GM12878 (cell line): ENCODE measurements at regions not wholly inside any gene's neighbourhood (a gene's known extent, or its start where the extent isn't known, plus 50 kb on each side); places are given as distances from the start of the nearest gene placed in this dataset.

Source experiments
- ATAC-seq: fragments of 200-7000 bp; cut with Tn5 transposase; 3 replicates; pipeline ENCODE4 v1.9.1; 2020; ENCODE audit warnings: mild to moderate bottlenecking, moderate library complexity
- BruUV-seq: library from RNA; stranded (reverse); fragments of 400-500 nt; replicated peaks from 2 replicates; lab custom pipeline; 2021; lab: Mats Ljungman, UMichigan
- CTCF ChIA-PET: fragments of 300-600 bp; sonication (Branson Sonifier 250); formaldehyde crosslinking; extraction: SDS; loops from one replicate; lab custom pipeline; 2021; ENCODE audit warnings: inconsistent platforms; lab: Yijun Ruan, JAX
- POLR2A ChIA-PET: fragments of 350-600 bp; formaldehyde crosslinking; extraction: SDS; loops from one replicate; lab custom pipeline; 2021; ENCODE audit warnings: inconsistent platforms; lab: Charles Lee
- RAD21 ChIA-PET: fragments of 300-600 bp; sonication (Branson Sonifier 250); formaldehyde crosslinking; loops from one replicate; lab custom pipeline; 2023; ENCODE audit warnings: antibody characterized with exemption; ENCODE audit not compliant: unreplicated experiment; lab: Charles Lee
- SMC1A ChIA-PET: fragments of 300-600 bp; sonication (Branson Sonifier 250); formaldehyde crosslinking; loops from one replicate; lab custom pipeline; 2023; ENCODE audit not compliant: unreplicated experiment, uncharacterized antibody; lab: Charles Lee
- DNase-seq: peaks from one replicate; pipeline ENCODE4 v3.0.0-alpha.2; 2011; ENCODE audit warnings: low read depth, low spot score
- FAIRE-seq: peaks from 3 replicates; lab custom pipeline; 2011; peaks lifted over from hg19 to GRCh38; lab: Jason Lieb, UNC
- H2AFZ ChIP-seq: 2 replicates; pipeline ENCODE4 v1.6.0; 2011; ENCODE audit warnings: low read depth, low read length, control low read depth; ENCODE audit not compliant: control insufficient read depth
- H3K27ac ChIP-seq: 2 replicates; pipeline ENCODE4 v1.5.1; 2011; ENCODE audit warnings: control low read depth; ENCODE audit not compliant: control insufficient read depth, insufficient read depth
- H3K27me3 ChIP-seq, 2 experiments: replicated peaks in 1 of 2; 2 replicates each; pipeline versions ENCODE4 v1.6.0 to v1.6.1; 2011; ENCODE audit warnings: low read length in 1 of 2; ENCODE audit not compliant: control insufficient read depth in 2 of 2, insufficient read depth in 2 of 2
- H3K36me3 ChIP-seq, 2 experiments: 2 replicates each; pipeline ENCODE4 v1.5.1; 2011; ENCODE audit warnings: low read length in 1 of 2; ENCODE audit not compliant: control insufficient read depth in 2 of 2, insufficient read depth in 2 of 2
- H3K4me1 ChIP-seq: 2 replicates; pipeline ENCODE4 v1.6.1; 2011; ENCODE audit warnings: mild to moderate bottlenecking, low read length, moderate library complexity, mixed read lengths; ENCODE audit not compliant: control insufficient read depth, insufficient read depth
- H3K4me2 ChIP-seq: 2 replicates; pipeline ENCODE4 v1.6.0; 2011; ENCODE audit warnings: control low read depth; ENCODE audit not compliant: control insufficient read depth, insufficient read depth
- H3K4me3 ChIP-seq: fragments of 200-600 bp; sonication (generic); 2 replicates; pipeline ENCODE4 v1.5.1; 2016
- H3K79me2 ChIP-seq: 2 replicates; pipeline ENCODE4 v1.6.0; 2011; ENCODE audit warnings: low read length; ENCODE audit not compliant: control insufficient read depth, insufficient read depth
- H3K9ac ChIP-seq: 2 replicates; pipeline ENCODE4 v1.8.0; 2011; ENCODE audit warnings: low read length, control low read depth, mixed read lengths; ENCODE audit not compliant: control insufficient read depth, insufficient read depth
- H3K9me3 ChIP-seq: replicated peaks from 3 replicates; pipeline ENCODE4 v1.5.1; 2011; ENCODE audit warnings: mild to moderate bottlenecking, low read length; ENCODE audit not compliant: control insufficient read depth, insufficient read depth
- H4K20me1 ChIP-seq: 2 replicates; pipeline ENCODE4 v1.6.0; 2011; ENCODE audit not compliant: control insufficient read depth, insufficient read depth
- BACH1 ChIP-seq: fragments of 450-650 bp; IDR thresholded peaks from 2 replicates; pipeline ENCODE4 v1.6.1; 2017; ENCODE audit warnings: mild to moderate bottlenecking, borderline replicate concordance
- DPF2 ChIP-seq: fragments of 450-650 bp; IDR thresholded peaks from 2 replicates; pipeline ENCODE4 v1.6.1; 2017; ENCODE audit warnings: mild to moderate bottlenecking
- EGR1 ChIP-seq, 2 experiments: IDR thresholded peaks; 1 replicate in 1 of 2; 2 replicates in 1 of 2; pipeline ENCODE4 v1.6.1; 2011 to 2012; ENCODE audit warnings: low read depth in 2 of 2, low read length in 2 of 2, borderline replicate concordance in 1 of 2, mild to moderate bottlenecking in 1 of 2, moderate library complexity in 1 of 2
- EP300 ChIP-seq, 2 experiments: fragments of 150-350 bp in 1 of 2; IDR thresholded peaks; 2 replicates each; pipeline ENCODE4 v1.6.1; 2011 to 2012; ENCODE audit warnings: low read depth in 2 of 2, low read length in 2 of 2, borderline replicate concordance in 1 of 2, improper control_type of control experiment in 1 of 2, inconsistent platforms in 1 of 2; ENCODE audit not compliant: control insufficient read depth in 1 of 2
- EZH2 ChIP-seq: IDR thresholded peaks from 2 replicates; pipeline ENCODE4 v1.6.1; 2012; ENCODE audit warnings: low read depth, mild to moderate bottlenecking, control low read depth, inconsistent platforms, low read length, borderline replicate concordance; ENCODE audit not compliant: control insufficient read depth
- FOS ChIP-seq: IDR thresholded peaks from 3 replicates; pipeline ENCODE4 v1.6.1; 2011; ENCODE audit warnings: borderline replicate concordance; ENCODE audit not compliant: insufficient read length; ENCODE audit errors: extremely low read depth
- GABPA ChIP-seq: IDR thresholded peaks from 2 replicates; pipeline ENCODE4 v1.6.1; 2014; ENCODE audit warnings: antibody characterized with exemption, low read depth, mild to moderate bottlenecking, inconsistent platforms
- MTA3 ChIP-seq: IDR thresholded peaks from 2 replicates; pipeline ENCODE4 v1.6.1; 2012; ENCODE audit warnings: low read length, inconsistent platforms, borderline replicate concordance
- NR2F1 ChIP-seq: fragments of 450-650 bp; conservative IDR thresholded peaks from 2 replicates; pipeline ENCODE4 v1.6.1; 2017; ENCODE audit warnings: mild to moderate bottlenecking
- NRF1 ChIP-seq: conservative IDR thresholded peaks from 2 replicates; pipeline ENCODE4 v1.6.1; 2011; ENCODE audit warnings: mild to moderate bottlenecking, low read depth, low read length, improper control_type of control experiment
- PML ChIP-seq: IDR thresholded peaks from 2 replicates; pipeline ENCODE4 v1.6.1; 2012; ENCODE audit warnings: low read length, inconsistent platforms
- RB1 ChIP-seq: fragments of 450-650 bp; formaldehyde crosslinking; IDR thresholded peaks from 2 replicates; pipeline ENCODE4 v1.6.1; 2017; ENCODE audit warnings: mild to moderate bottlenecking, borderline replicate concordance
- SIX5 ChIP-seq: IDR thresholded peaks from 2 replicates; pipeline ENCODE4 v1.6.1; 2011; ENCODE audit warnings: mild to moderate bottlenecking, low read depth, low read length, moderate library complexity; ENCODE audit not compliant: severe bottlenecking
- SUZ12 ChIP-seq: fragments of 200-600 bp; sonication (generic); IDR thresholded peaks from one replicate; pipeline ENCODE4 v1.6.1; 2018; ENCODE audit warnings: antibody characterized with exemption, mild to moderate bottlenecking; ENCODE audit not compliant: unreplicated experiment
- TAF1 ChIP-seq: IDR thresholded peaks from 2 replicates; pipeline ENCODE4 v1.6.1; 2011; ENCODE audit warnings: mild to moderate bottlenecking, low read depth, low read length, borderline replicate concordance
- ZNF622 ChIP-seq: fragments of 450-650 bp; IDR thresholded peaks from 2 replicates; pipeline ENCODE4 v1.6.1; 2017; ENCODE audit warnings: mild to moderate bottlenecking, inconsistent platforms
- WGBS: methylation state at CpG from one replicate; pipeline ENCODE4 v1.1.6; 2016; ENCODE audit warnings: low lambda C conversion rate; ENCODE audit not compliant: insufficient replicate concordance, insufficient coverage; ENCODE audit errors: missing lambda C conversion rate; 5-methylcytosine and 5-hydroxymethylcytosine counted together
- in situ Hi-C: fragments of 300-500 bp; cut with MboI; formaldehyde crosslinking; loops from 9 replicates; pipeline ENCODE4 v1.14.3; 2018; ENCODE audit warnings: mixed read lengths
- intact Hi-C: fragments of 100-400 bp; cut with micrococcal nuclease; formaldehyde crosslinking; loops from one replicate; pipeline ENCODE4 v1.14.2; 2022; ENCODE audit not compliant: unreplicated experiment
- TF ChIP-seq, protein P1 (sequence below): fragments of 450-650 bp; IDR thresholded peaks from 2 replicates; pipeline ENCODE4 v1.6.1; 2017; ENCODE audit warnings: low read depth, mild to moderate bottlenecking, moderate library complexity
- TF ChIP-seq, protein P2 (sequence below): IDR thresholded peaks from 2 replicates; pipeline ENCODE4 v1.6.1; 2011; ENCODE audit warnings: low read depth, mild to moderate bottlenecking, low read length, moderate library complexity, borderline replicate concordance; ENCODE audit errors: extremely low read depth
- TF ChIP-seq, protein P3 (sequence below): IDR thresholded peaks from 2 replicates; pipeline ENCODE4 v1.6.1; 2012; ENCODE audit warnings: low read length, inconsistent platforms

DNA sequence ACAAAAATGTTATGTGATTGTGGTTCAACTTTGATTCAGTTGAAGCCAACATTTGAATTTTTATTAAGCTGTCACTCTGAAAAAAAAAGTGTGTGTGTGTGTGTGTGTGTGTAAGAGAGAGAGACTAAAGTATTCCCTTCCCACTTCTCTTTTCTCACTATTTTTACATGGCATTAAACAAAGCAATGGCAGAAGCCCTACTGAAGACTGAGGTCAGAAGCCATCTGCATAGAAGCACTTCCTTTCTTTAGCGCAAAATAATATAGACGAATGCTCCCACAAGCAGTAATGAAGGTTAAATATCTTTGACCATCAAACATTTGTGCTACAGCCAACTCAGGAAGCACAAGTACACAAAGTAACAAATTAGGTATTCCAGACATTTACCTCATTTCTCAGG, 540.5 kb downstream of the KCTD16 start:
- H3K27me3 ChIP-seq, result no peaks in the 10 kb centered on the region

DNA sequence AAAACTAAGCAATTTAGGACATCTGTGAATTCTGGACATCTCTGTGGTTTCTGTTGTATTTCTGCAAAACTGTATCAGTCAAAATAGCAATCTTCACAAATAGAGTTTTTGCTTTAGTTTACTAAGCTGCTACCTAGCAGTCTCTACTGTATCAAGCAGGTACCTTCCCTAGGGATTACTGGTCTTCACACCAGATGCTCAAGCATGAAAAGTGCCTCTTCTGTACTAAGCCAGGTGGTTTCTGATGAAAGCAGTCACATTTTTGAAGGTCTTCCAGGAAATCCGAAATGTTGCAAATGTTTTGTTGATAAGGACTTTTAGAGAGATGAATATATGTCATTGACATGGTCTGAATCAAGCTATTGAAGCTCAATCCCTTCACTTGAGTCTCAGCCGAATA, 540.0 kb downstream of the KCTD16 start:
- Histone ChIP-seq H3K9ac (no peak overlapping the region), H3K4me2 (no peak overlapping the region), H3K4me1 (no peaks in the 10 kb centered on the region), H3K4me3 (no peak overlapping the region), H3K79me2 (no peaks in the 10 kb centered on the region), H4K20me1 (no peaks in the 10 kb centered on the region), H3K9me3 (no peaks in the 10 kb centered on the region), H3K27ac (no peak overlapping the region), H2AFZ (no peak overlapping the region), H3K36me3 (no peaks in the 10 kb centered on the region), H3K27me3 (no peaks in the 10 kb centered on the region)
- SMC1A ChIA-PET, result interaction anchor here (0.6 to 1.2 kb wide), 2 partner anchors 20 to 815 kb away, joined by 3 read pairs; no protein-coding TSS in a partner anchor
- intact Hi-C loops, result no loop called here
- BruUV-seq, result no TSS peak
- RAD21 ChIA-PET, result no interaction called here
- in situ Hi-C loops, result no loop called here
- WGBS, result 0% methylated on average over 2 of the region's 2 CpGs
- FAIRE-seq (no peak), DNase-seq (no peak), ATAC-seq (no peak)
- CTCF ChIA-PET, result no interaction called here
- POLR2A ChIA-PET, result no interaction called here
- TF ChIP-seq, protein P1, sequence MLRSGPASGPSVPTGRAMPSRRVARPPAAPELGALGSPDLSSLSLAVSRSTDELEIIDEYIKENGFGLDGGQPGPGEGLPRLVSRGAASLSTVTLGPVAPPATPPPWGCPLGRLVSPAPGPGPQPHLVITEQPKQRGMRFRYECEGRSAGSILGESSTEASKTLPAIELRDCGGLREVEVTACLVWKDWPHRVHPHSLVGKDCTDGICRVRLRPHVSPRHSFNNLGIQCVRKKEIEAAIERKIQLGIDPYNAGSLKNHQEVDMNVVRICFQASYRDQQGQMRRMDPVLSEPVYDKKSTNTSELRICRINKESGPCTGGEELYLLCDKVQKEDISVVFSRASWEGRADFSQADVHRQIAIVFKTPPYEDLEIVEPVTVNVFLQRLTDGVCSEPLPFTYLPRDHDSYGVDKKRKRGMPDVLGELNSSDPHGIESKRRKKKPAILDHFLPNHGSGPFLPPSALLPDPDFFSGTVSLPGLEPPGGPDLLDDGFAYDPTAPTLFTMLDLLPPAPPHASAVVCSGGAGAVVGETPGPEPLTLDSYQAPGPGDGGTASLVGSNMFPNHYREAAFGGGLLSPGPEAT, result no peak
- TF ChIP-seq EP300 (IDR thresholded peaks at IDR 0.05; ENCODE audit: borderline replicate concordance in 1 of 2, control insufficient read depth in 1 of 2, low read depth in 2 of 2, low read length in 2 of 2), result no peak
- no peak for TF ChIP-seq ZNF622
- TF ChIP-seq, protein P2, sequence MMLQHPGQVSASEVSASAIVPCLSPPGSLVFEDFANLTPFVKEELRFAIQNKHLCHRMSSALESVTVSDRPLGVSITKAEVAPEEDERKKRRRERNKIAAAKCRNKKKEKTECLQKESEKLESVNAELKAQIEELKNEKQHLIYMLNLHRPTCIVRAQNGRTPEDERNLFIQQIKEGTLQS, result no peak
- no peak for TF ChIP-seq SIX5
- TF ChIP-seq DPF2, result no peak
- TF ChIP-seq GABPA, result no peak
- TF ChIP-seq TAF1, result no peak
- TF ChIP-seq, protein P3, sequence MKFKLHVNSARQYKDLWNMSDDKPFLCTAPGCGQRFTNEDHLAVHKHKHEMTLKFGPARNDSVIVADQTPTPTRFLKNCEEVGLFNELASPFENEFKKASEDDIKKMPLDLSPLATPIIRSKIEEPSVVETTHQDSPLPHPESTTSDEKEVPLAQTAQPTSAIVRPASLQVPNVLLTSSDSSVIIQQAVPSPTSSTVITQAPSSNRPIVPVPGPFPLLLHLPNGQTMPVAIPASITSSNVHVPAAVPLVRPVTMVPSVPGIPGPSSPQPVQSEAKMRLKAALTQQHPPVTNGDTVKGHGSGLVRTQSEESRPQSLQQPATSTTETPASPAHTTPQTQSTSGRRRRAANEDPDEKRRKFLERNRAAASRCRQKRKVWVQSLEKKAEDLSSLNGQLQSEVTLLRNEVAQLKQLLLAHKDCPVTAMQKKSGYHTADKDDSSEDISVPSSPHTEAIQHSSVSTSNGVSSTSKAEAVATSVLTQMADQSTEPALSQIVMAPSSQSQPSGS, result no peak
- TF ChIP-seq EZH2, result no peak
- TF ChIP-seq NRF1, result no peak
- TF ChIP-seq NR2F1, result no peak
- no peak for TF ChIP-seq PML

More for the DNA sequence above, 540.5 kb downstream of the KCTD16 start:
- no peak overlapping the region for H3K4me3 ChIP-seq
- no peaks in the 10 kb centered on the region for H3K9me3 ChIP-seq
- WGBS, result 70% methylated on average over 2 of the region's 2 CpGs
- H3K4me1 ChIP-seq, result no peaks in the 10 kb centered on the region
- H3K27ac ChIP-seq, result no peak overlapping the region
- no peaks in the 10 kb centered on the region for H3K36me3 ChIP-seq
- ChIA-PET CTCF (no interaction called here), SMC1A (interaction anchor here (0.6 to 1.2 kb wide), 2 partner anchors 20 to 816 kb away, joined by 3 read pairs; no protein-coding TSS in a partner anchor), RAD21 (no interaction called here), POLR2A (no interaction called here)
- intact Hi-C loops (no loop called here), in situ Hi-C loops (no loop called here)
- H3K9ac ChIP-seq, result no peak overlapping the region
- BruUV-seq, result no TSS peak
- H2AFZ ChIP-seq, result no peak overlapping the region
- H3K4me2 ChIP-seq, result no peak overlapping the region
- H3K79me2 ChIP-seq, result no peaks in the 10 kb centered on the region
- no peak for ATAC-seq
- DNase-seq, result no peak
- TF ChIP-seq MTA3 (no peak), FOS (no peak), BACH1 (no peak), RB1 (no peak), EGR1 (IDR thresholded peaks at IDR 0.05; ENCODE audit: borderline replicate concordance in 1 of 2, low read depth in 2 of 2, low read length in 2 of 2) (no peak), SUZ12 (no peak)
- no peak for FAIRE-seq
- H4K20me1 ChIP-seq, result no peaks in the 10 kb centered on the region
